GM19023 (cell line): ENCODE measurements at regions not wholly inside any gene's neighbourhood (a gene's known extent, or its start where the extent isn't known, plus 50 kb on each side); places are given as distances from the start of the nearest gene placed in this dataset.

ENCODE experiments used
- ATAC-seq: cut with Tn5 transposase; IDR thresholded peaks from one replicate; pipeline ENCODE4 v1.9.1; 2021; ENCODE audit warnings: mild to moderate bottlenecking, moderate library complexity; ENCODE audit not compliant: unreplicated experiment

DNA sequence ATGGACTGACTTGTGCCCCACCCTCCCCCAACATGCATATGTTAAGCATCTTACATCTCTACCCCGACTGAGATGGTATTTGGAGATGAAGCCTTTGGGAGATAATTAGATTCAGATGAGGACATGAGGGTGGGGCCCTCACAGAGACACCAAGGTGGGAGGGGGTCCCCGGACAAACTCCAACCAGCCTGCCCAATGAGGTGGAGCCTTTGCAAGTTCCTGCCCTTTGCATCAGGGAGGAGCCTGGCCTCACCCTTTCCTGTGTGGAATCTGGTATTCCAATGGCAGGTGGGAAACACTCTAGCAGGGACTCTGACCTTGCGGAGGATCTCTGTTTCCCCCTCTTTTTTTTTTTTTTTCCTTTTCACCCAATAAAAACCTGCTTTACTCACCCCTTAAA is 589.9 kb upstream of the BOD1L1 start:
- no peak for ATAC-seq

GRCh38 chr4:14218641-14219040 is 591.1 kb upstream of the BOD1L1 start:
- no peak for ATAC-seq

DNA sequence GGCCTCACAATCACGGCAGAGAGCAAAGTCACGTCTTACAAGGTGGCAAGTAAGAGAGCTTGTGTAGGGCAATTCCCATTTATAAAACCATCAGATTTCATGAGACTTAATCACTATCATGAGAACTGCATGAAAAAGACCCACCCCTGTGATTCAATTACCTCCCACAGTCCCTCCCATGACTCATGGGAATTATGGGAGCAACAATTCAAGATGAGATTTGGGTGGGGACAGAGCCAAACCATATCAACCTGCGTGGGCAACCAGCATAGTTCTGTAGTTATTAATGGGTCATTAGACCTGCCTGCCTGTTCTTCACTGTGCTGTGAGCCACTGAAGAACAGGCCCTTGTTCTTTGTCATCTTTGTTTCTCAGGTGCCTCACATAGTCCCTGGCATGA is 593.7 kb upstream of the BOD1L1 start:
- ATAC-seq, result no peak

DNA sequence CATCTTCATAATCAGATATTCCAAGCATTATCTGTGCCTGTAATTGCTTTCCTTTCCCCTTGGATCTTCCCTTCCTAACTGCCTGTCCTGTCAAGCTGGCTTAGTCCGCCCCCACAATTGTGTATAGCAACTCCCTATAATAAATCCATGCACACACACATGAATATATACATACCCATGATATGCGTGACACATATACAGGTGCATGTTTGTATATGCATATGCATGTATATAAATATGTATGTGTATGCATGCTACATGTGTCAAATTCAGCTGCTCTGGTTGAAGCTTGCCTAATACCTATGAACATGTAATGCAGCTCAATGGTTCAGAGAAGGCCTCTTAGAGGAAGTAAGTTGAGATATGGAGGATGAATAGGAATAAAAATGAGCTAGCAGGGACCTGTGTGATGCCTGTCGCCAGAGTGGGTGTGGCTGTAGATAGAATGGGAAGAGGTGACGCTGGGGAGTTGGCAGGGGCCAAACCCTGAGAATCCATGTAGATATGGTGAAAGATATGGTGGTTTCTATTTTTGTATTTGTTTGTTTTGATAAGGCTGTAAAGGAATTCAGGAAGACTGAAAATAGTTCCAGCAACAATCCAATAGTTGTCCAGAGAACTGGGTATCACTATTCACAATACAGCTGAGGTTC is 595.0 kb upstream of the BOD1L1 start:
- ATAC-seq, result no peak

- ATAC-seq, result no peak
Measured at GRCh38 chr4:14223461-14223860, 595.9 kb upstream of the BOD1L1 start.

GRCh38 chr4:14225688-14226207 is 598.2 kb upstream of the BOD1L1 start:
- ATAC-seq, result no peak

- no peak for ATAC-seq
Measured at GRCh38 chr4:14233126-14233525, 605.6 kb upstream of the BOD1L1 start.

DNA sequence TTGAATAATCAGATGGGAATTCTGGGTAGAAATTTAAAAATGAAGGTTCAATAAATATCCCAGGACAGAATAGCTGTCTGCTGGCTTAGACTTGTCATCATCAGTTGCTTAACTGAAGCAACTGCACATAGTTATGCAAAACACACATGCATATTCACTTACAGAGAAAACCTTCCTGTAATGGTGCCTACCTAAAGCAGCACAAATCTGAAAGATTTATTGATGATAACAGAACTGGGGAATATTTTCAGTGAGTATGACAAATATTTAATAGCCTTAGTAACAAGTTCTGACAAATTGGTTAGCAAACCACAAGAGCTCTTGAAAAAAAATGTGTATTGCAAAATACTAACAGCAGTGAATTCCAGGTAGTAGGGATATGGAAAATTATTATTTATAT is 606.8 kb upstream of the BOD1L1 start:
- ATAC-seq, result no peak

DNA sequence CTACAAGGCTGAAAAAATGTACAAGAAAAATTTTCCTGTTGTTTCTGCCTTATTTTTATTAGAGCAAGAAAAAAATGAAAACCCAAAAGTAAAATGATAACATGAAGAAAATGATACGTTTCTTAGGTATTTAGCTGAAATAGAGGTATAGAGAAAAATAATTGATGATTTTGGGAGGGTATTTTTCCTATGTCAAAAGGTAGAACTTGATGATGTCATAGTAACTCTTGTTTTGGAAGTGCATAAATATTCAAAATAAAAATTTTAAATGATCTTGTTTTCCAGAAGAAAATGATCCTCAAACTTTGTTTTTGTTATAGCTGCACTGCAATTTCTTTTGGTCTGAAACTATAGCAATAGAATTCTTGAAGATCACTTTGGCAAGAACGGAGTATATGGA is 608.8 kb upstream of the BOD1L1 start:
- ATAC-seq, result no peak

GRCh38 chr4:14237911-14238310 is 610.4 kb upstream of the BOD1L1 start:
- no peak for ATAC-seq

DNA sequence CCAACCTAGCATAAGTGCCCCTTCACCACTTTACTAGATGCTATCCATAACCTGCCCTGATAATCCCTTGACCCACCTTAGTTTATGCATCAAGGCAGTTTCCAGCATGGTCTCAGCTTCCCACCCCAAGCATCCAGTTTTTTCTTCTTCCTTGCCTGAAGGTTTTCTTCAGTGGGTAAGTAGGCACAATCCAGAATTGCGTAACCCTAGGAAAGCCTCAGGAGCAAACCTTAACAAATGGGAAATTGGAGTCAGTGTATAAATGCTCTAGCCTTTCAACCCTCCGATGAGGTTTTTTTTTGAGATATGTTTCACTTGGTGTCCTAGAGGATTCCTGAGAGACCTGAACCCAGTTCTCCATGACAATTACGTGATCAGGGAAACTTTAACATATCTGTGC is 614.0 kb upstream of the BOD1L1 start:
- no peak for ATAC-seq

DNA sequence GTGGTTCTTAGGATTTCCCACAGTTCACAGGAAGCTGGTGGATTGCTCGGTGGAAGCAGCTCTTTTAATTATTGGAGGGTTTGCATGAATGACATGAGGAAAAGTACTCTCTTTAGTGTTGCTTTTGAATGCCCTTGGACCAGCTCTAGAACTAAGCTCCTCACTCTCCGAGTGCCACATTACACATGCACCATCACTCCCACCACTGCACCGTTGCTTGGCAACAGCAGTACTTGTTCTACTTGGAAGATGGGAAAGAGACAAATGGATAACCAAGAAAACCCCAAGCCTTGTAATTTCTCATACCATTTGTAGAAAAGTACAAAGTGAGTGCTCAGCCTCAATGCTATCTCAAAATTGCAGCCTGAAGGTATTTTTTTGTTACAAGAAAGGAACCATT is 620.2 kb upstream of the BOD1L1 start:
- ATAC-seq, result no peak

DNA sequence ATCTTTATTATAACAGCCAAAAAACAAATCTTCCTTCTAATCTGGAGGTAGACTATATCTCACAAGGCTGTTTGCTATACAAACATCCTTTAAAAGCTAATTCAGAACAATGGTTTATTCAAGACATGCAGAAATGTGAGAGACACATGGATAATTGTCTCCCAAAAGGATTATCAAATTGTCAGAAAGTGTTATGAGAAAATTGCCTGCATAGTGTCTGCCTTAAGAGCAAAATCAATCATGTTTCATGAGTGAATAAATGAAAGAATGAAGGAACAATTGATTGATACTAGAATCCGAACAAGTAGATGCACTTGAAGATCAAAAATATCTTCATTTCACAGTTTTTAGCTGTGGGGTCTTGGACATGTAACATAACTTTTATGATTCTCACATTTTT is 621.7 kb upstream of the BOD1L1 start:
- no peak for ATAC-seq

DNA sequence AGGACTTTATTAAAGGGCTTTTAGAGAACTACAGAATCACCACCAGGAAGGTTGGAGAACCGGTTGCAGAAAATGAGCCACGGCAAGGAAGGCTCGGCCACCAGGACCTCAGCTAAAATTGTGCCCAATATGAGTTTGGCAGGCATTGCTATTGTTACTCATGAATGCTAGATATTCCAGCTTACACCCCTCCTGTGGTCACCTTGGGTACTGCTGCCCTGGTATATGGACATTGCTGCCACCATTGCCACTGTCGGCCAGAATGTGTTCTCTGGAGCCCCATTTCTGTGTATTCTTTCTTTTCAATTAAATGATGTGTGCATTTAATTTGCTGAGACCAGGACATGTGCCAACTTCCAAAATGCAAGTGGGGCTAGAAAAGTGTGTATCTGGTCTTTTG is 626.7 kb upstream of the BOD1L1 start:
- no peak for ATAC-seq

DNA sequence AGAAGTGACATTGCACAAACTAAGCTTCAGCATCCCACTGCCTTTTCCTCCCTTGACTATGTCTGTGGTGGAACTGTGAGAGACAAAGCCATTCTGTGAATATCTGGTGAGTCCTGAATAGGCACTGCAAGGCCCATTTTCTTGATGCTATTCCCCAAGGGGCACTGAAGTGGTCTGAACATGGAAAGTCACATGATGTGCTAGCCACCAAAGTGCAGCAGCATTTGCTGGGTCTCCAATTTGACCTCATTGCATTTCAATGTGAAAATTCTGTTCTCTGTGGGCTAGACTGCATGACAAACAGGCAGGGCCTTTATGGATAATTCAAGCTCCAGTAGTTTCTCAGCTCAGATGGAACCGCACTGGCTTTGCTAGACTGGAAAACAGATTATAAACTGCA is 627.4 kb upstream of the BOD1L1 start:
- no peak for ATAC-seq

- ATAC-seq, result no peak
Measured at GRCh38 chr4:14257903-14258302, 630.4 kb upstream of the BOD1L1 start.

DNA sequence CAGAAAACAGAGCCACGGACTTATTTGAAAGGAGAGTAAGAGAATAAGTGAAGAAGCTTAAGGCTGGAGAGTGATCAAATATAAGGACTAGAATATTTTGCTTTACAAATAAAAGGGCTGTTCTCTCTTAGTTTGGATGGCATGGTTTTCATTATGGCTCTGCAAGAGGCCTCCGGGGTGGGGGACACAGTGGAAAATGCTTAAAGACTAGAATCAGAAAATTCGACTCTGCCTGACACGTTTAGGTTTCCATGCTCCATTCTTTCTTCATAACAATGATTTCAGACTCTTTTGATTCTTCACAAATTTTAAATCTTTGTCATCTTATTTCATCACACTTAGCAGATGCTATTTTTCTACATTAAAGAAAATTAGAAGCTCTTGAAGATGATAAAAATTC is 632.4 kb upstream of the BOD1L1 start:
- ATAC-seq, result no peak

DNA sequence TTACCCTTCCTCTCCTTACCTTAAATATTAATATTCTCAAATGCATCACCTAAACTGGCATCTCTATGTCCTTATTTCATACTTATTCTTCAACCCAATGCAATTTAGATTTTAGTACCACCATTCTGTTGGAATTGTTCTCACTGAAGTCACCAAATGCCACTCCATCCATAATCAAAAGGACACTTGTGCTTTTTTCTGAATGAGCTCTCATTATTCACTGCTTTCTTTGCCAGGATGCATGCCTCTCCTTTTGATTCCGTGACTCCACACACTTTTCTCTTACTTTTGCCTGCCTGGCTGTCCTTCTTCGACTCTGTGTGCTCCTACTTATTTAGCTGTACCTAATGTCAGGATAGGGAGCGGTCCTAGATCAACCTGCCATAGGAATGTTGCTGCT is 633.1 kb upstream of the BOD1L1 start:
- ATAC-seq, result no peak

GRCh38 chr4:14262221-14262620 is 634.7 kb upstream of the BOD1L1 start:
- no peak for ATAC-seq

DNA sequence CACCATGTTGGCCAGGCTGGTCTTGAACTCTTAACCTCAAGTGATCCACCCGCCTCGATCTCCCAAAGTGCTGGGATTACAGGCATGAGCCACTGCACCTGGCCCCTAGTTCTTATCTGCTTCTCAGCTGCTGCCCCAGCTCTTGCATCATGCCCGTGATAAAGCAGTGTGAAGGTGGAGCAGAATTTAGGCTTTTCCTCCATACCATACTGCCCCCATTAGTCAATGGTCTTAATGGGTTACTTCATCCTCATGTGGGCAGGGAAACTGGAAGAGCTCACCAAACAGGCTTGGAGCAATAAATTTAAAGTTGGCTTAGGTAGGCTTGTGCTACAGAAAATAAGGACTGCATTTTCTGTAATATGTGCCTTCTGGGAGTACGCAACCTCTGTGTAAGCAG is 636.9 kb upstream of the BOD1L1 start:
- ATAC-seq, result no peak

DNA sequence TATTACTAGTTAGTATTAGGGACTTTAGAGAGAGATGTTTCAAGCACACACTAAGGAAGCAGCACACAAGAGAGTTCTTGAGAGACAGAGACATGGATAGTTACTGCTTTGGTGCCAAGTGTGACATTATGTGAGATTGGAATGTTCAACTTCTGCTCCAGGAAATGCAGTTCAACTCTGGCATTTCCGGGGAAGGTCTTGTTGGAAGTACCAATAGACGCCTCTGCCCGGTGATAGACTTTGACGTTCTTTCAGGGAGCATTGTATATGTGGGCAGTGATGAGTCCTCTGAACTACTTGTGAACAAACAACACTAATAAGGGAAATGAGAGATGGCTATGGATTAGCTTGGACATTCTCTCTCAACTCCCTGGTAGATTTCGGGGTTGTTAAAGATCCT is 638.1 kb upstream of the BOD1L1 start:
- ATAC-seq, result no peak

DNA sequence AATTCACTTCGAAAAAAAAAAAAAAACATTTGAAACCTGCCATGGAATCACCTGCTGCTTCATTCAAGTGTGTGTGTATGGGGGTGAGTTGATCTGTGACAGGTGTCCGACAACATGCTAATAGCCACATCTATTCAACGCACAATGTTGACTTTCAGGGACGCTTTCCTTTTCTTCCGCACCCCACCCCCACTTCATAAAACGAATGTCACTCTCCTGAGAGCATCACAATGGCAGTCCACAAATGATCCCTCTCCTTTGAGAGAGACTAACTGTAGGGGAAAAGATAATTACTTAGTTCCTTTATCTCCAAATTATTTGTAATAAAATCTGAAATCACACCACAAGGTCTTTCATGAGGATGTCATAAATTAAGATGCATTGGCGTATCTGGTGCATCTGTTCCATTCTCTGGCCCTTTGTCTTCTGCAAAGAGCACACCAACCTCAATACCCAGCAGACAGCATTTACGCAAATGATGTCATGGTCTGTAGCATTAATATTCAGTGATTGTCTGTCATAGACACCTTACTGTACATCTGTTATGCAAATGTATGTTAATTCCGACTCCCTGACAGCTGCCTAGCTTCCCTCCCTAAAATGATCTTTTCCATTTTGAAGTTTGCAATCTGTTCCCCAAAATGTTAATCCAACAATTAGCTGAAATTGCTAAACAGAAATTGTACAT is 640.0 kb upstream of the BOD1L1 start:
- no peak for ATAC-seq

DNA sequence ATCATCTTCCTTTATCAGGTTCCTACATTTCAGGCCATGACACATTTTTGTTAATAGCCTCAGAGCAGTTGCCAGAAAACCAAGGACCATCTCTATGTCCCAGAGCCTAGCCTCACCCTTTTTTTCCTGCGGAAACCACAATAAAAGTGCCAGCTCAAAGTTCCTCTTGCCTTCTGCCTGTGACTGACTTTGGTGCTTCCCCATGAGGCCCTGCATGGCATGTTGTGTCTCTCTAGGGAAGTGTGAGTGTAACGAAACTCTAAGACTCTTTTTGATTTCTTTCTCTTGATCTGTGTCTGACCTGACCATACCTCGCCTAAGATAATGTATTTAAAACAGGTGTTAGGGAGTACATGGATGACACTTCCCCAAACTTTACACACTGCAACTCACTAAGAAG is 642.3 kb upstream of the BOD1L1 start:
- ATAC-seq, result peak; percentile 42
